ACHN (cell line): ENCODE measurements at regions not wholly inside any gene's neighbourhood (a gene's known extent, or its start where the extent isn't known, plus 50 kb on each side); places are given as distances from the start of the nearest gene placed in this dataset.
"Not testable (repeated sequence)": the region's sequence is repeated elsewhere in the genome, so short reads cannot be mapped to it uniquely, and the experiment has no call there.

Experiments used
- DNase-seq: peaks from one replicate; pipeline ENCODE4 v3.0.0-alpha.2; 2015
- in situ Hi-C: cut with HindIII; loops from 2 replicates; pipeline ENCODE4 v1.10.0; 2017; ENCODE audit warnings: low sequenced_read_pairs, low pct_ligation_motif_present, low pct_unique_long_range_greater_than_20kb

DNA sequence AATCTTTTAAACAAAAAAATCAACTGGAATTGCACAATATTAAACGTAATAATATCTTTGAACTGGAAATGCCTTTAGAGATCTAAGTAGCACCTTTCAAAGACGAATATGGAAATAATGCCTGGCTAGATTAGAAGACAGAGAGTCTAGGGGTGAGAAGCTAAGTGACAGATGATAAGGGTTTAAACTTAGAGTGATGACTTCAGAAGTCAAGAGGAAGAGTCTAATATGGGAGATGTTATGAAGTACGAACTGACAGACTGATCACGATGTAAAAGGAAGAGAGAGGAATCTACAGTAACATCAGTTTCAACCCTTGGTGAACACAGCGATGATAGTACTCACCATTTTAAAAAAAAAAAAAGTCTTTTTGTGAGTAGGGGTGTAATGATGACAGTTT, 57.9 kb downstream of the HINT1 start:
- in situ Hi-C loops = no loop called here
- no peak for DNase-seq

DNA sequence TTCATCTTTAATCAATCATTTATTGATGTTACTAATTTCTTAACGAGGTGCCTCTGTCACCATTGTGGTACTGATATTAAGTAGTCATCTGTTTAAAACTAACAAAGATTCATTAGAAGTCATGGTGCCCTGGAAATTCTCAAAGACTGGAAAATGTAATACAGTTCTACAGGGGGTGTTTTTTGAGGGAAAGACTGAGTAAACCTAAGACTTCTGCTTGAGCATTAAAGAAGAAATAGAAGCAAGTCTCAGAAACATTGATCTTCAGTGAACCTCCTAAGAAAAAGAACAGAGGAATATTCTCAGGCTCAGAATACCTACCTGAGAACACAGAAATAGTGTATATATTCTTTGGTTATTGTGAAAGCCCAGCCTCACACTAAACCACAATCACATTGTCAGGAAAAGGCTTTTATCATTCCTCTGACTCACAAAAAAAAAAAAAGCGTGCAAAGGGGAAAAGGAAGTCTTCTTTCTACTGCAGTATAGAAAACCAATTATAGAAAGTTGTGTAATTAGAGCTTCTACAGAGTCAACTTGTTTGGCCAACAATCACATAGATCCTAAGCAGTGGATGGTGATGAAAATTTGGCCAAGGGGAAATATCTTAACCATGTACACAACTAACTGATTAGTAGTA, 60.8 kb downstream of the HINT1 start:
- no peak for DNase-seq
- in situ Hi-C loops = no loop called here

- in situ Hi-C loops = no loop called here
Measured at GRCh38 chr5:131096774-131097710, 68.0 kb downstream of the HINT1 start.

GRCh38 chr5:131095561-131095960, 69.5 kb downstream of the HINT1 start:
- DNase-seq, in situ Hi-C loops: not testable (repeated sequence)

More at GRCh38 chr5:131096774-131097710, 68.0 kb downstream of the HINT1 start:
- DNase-seq = no peak

- DNase-seq = no peak
- in situ Hi-C loops = no loop called here
Measured at GRCh38 chr5:131084436-131084835, 80.6 kb downstream of the HINT1 start.

GRCh38 chr5:131081913-131082488, 83.1 kb downstream of the HINT1 start:
- in situ Hi-C loops = no loop called here

GRCh38 chr5:131081374-131081773, 83.7 kb downstream of the HINT1 start:
- DNase-seq = no peak
- in situ Hi-C loops = no loop called here

More at GRCh38 chr5:131081913-131082488, 83.1 kb downstream of the HINT1 start:
- DNase-seq = no peak

GRCh38 chr5:131079232-131079631, 85.8 kb downstream of the HINT1 start:
- in situ Hi-C loops = no loop called here

DNA sequence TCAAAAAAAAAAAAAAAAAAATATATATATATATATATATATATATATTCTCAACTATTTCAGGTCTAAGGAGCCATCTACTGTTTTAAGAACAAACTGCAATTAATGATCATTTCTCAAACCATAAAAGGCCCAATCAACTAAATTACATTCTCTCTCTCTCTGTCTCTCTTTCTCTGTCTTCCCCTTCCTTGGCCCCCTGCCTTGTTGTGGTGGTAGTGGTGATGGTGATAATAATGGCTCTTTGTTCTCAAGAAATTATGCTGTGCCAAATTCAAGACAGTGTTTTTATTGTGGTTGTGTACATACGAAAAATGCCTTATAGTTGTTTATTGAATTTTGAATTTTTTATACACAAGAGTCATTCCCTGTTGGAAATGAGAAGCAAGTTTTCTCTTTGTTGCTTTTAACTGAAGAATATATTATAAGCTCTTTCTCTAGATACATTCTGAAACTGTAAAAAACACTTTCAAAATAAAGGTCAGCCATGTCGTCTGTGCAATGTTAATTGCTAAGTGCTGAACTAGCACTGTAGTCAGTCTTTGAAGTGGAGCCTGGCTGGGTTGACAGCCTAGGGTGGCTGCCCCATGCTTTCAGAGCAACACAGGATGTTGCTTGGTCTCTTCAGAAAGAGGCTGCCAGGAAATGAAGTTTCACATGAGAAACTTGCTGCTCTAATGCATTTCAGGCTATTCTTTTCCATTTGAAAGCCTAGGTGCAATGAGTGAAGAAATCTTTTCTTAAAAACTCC, 96.0 kb downstream of the HINT1 start:
- in situ Hi-C loops = no loop called here
- DNase-seq = no peak

More at GRCh38 chr5:131079232-131079631, 85.8 kb downstream of the HINT1 start:
- DNase-seq = no peak

DNA sequence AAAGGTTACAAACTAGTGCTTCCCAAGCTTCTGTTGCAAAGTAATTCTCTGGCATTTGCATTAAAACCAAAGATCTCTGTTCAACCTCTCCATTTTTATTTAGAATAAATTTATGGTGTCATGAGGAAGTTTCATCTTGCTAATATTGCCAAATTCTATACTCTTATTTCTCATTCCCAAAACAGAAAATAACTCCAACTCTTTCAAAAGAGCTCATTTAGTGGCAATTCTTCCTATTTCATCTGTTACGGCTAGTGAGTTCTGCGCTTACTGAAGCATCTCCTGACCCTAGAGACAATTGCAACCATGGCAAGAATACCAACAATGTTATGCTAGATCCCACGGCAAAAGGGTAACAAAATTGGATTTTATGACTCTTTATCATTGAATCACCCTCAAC, 97.0 kb downstream of the HINT1 start:
- no peak for DNase-seq
- in situ Hi-C loops = no loop called here

- in situ Hi-C loops = no loop called here
- DNase-seq = no peak
Measured at GRCh38 chr5:131067636-131068035, 97.4 kb downstream of the HINT1 start.

DNA sequence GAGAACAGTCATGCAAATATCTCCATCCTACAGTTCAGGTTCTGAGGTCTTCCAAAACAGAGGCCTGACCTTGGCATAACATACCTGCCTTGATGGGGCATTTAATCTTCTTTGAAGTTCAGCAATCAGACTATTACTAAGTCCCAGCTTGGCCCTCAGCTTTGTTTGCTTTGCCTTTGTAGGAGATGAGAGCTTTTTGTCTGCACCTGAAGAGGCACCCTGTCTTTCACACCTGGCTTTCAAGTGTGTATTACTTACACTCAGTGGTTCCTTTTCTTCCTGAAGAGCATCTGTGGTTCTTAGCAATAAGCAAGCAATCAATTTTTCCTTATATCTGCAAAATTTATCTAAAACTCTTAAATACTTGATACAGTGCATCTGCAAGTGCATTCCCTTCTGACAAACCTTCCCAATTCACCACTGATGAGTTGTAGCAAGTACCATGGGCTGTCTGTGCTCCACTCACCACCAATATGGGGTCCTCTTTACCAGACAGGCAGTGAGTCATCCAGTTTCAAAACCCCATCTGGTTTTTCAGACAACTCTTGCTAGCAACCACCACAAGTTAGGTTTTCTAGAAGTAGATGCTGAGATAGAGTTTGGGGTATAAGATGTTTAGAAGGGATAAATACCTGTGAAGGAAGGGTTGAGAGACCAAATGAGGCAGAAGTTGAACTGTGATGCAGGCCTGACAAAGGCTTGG, 100.2 kb downstream of the HINT1 start:
- DNase-seq = no peak
- in situ Hi-C loops = no loop called here

DNA sequence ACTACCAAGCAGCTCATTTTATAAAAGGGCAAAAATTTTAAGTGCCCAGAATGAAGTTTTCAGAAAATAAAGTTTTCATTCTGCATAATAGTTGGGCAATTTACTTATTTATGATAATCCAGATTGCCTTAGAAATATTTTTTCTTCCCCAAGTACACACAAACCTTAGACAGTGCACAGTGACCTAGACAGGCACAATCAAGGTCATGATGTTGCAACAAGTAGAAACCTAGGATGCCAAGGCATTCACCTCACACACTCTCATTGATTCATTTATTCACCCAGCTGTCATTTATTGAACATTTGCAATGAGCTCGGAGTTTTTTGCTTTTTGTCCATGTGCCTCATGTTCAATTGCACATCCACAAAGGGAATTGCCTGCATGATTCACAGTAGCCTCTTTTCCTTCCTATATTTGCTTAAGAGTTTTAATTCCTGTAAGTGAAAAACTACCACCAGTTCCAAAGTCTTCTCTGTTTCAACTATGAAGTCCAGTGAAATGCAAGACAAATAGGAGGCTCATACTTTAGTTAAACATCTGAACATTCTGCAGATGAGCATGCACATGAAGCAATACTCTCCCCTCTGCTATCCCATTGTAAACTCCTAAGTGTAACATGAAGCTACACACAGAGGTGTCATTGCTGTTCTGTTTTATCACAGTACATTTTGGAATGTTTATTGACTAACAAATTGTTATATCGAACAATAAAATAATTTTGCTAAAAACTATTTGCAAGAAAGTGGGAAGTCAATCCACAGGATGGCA, 122.9 kb downstream of the HINT1 start:
- DNase-seq = no peak

DNA sequence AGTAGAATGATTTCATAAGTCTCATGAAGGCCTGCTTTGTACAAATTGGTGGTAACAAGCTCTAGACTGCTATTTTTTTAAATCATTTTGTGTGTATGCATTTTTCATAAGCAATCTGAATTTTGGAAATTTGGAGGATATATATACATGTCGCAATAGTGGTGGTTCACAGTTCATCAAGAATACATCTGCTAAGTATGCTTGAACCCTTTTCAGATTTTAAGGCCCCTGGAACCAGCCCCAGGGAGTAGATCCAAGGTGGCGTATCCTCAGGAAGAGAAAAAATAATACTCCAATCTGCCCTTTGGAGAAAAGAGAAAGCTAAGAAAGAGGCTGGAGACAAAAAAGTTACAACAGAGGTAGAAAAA, 141.6 kb downstream of the HINT1 start:
- in situ Hi-C loops = no loop called here

More for the DNA sequence above, 122.9 kb downstream of the HINT1 start:
- in situ Hi-C loops = no loop called here

DNA sequence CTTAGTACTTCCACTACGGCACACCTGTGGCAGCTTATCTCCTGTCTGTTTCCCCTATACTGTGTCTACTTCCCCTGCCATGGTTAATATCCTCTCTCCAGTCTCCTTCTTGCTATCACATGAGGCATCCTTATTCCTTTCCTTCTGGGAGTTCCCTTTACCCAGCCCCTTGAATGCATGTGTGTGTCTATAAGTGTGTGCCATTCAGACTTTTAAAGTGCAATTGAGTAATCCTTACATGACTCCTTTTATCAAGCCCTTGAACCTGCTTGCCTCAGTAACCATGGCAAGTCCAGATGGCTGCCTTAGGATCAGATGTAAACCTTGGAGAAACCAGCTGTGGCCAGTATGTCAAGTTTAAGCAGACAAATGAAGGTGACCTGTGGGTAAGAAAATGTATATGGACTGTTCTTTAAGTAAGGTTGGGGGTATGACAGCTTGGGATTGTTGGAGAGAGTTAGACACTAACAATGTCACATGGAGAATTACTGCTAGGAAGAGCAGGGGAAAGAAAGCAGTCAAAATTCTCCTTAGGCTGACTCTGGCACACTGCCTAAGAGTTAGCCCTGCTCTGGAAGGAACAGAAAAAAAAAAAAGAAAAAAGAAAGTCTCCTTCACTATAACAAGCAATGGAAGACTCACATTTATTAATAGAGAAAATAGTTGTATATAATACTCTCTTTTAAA, 142.1 kb downstream of the HINT1 start:
- DNase-seq = no peak
- in situ Hi-C loops = no loop called here

More for the DNA sequence above, 141.6 kb downstream of the HINT1 start:
- DNase-seq = no peak

GRCh38 chr5:131021646-131022045, 143.4 kb downstream of the HINT1 start:
- DNase-seq = no peak
- in situ Hi-C loops = no loop called here
